HCT116 (cell line): ENCODE measurements at regions not wholly inside any gene's neighbourhood (a gene's known extent, or its start where the extent isn't known, plus 50 kb on each side); places are given as distances from the start of the nearest gene placed in this dataset.

Experiments used
- ATF3 ChIP-seq: IDR thresholded peaks from 2 replicates; pipeline ENCODE4 v1.6.1; 2012
- CEBPB ChIP-seq: IDR thresholded peaks from 2 replicates; pipeline ENCODE4 v1.6.1; 2012; ENCODE audit warnings: low read depth
- EZH2phosphoT487 ChIP-seq: fragments of 200-600 bp; IDR thresholded peaks from 2 replicates; pipeline ENCODE4 v1.6.1; 2018; ENCODE audit warnings: antibody characterized with exemption, borderline replicate concordance
- MAX ChIP-seq: IDR thresholded peaks from 2 replicates; pipeline ENCODE4 v1.6.1; 2012
- POLR2A ChIP-seq: IDR thresholded peaks from 2 replicates; pipeline ENCODE4 v1.7.0; 2011; ENCODE audit warnings: borderline replicate concordance; ENCODE audit not compliant: insufficient read depth, insufficient read length; ENCODE audit errors: extremely low read depth
- REST ChIP-seq: IDR thresholded peaks from 2 replicates; pipeline ENCODE4 v1.6.1; 2012; ENCODE audit warnings: low read depth
- ZNF274 ChIP-seq: fragments of 200-500 bp; sonication (Bioruptor generic); IDR thresholded peaks from 2 replicates; pipeline ENCODE4 v1.6.1; 2014; ENCODE audit warnings: mild to moderate bottlenecking, low read depth, low read length, inconsistent platforms
- TF ChIP-seq, protein P1 (sequence below), 3 experiments: fragments of 200-600 bp in 1 of 3; sonication (generic) in 1 of 3; IDR thresholded peaks in 2 of 3; conservative IDR thresholded peaks in 1 of 3; 2 replicates each; pipeline ENCODE4 v1.5.1; 2012 to 2017; ENCODE audit warnings: low read depth in 2 of 3, low read length in 2 of 3, antibody characterized with exemption in 1 of 3, borderline replicate concordance in 1 of 3, control low read depth in 1 of 3, mild to moderate bottlenecking in 1 of 3, mixed read lengths in 1 of 3, mixed run types in 1 of 3, moderate library complexity in 1 of 3; ENCODE audit not compliant: insufficient read depth in 1 of 3

GRCh38 chr2:58651930-58652329 lies 410.8 kb upstream of the FANCL start:
- TF ChIP-seq, protein P1, sequence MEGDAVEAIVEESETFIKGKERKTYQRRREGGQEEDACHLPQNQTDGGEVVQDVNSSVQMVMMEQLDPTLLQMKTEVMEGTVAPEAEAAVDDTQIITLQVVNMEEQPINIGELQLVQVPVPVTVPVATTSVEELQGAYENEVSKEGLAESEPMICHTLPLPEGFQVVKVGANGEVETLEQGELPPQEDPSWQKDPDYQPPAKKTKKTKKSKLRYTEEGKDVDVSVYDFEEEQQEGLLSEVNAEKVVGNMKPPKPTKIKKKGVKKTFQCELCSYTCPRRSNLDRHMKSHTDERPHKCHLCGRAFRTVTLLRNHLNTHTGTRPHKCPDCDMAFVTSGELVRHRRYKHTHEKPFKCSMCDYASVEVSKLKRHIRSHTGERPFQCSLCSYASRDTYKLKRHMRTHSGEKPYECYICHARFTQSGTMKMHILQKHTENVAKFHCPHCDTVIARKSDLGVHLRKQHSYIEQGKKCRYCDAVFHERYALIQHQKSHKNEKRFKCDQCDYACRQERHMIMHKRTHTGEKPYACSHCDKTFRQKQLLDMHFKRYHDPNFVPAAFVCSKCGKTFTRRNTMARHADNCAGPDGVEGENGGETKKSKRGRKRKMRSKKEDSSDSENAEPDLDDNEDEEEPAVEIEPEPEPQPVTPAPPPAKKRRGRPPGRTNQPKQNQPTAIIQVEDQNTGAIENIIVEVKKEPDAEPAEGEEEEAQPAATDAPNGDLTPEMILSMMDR (IDR thresholded peaks at IDR 0.05 in 2 of 3, conservative IDR thresholded peaks at IDR 0.05 in 1 of 3; ENCODE audit: borderline replicate concordance in 1 of 3, insufficient read depth in 1 of 3, low read depth in 2 of 3, low read length in 2 of 3) = no peak
- TF ChIP-seq REST (no peak), ATF3 (no peak), CEBPB (no peak), EZH2phosphoT487 (no peak), ZNF274 (no peak), MAX (no peak), POLR2A (no peak)
